ENCODE measurements at regions not wholly inside any gene's neighbourhood (a gene's known extent, or its start where the extent isn't known, plus 50 kb on each side); places are given as distances from the start of the nearest gene placed in this dataset.

- Histone ChIP-seq H3K4me1 (ENCODE audit: insufficient read depth, low read length) (no peaks in the 10 kb centered on the region), H3K9ac (ENCODE audit: low read depth, low read length) (no peak overlapping the region), H3K4me2 (ENCODE audit: insufficient read depth, low read length) (no peak overlapping the region), H3K79me2 (ENCODE audit: insufficient read depth, low read length) (no peaks in the 10 kb centered on the region), H3K36me3 (ENCODE audit: insufficient read depth, low read length) (no peaks in the 10 kb centered on the region), H2AFZ (ENCODE audit: low read depth, low read length) (no peak overlapping the region), H3K27ac (ENCODE audit: low read length) (no peak overlapping the region), H3K27me3 (ENCODE audit: insufficient read depth, low read length, poor library complexity) (no peaks in the 10 kb centered on the region), H3K4me3 (ENCODE audit: low read depth in 1 of 2, low read length in 2 of 2) (no peak overlapping the region), H4K20me1 (ENCODE audit: insufficient read depth, low read length) (no peaks in the 10 kb centered on the region), H3K9me3 (ENCODE audit: insufficient read depth, low read length, severe bottlenecking) (no peaks in the 10 kb centered on the region)
- TF ChIP-seq CTCF (IDR thresholded peaks at IDR 0.05; ENCODE audit: borderline replicate concordance, extremely low read depth, low read length, poor library complexity, severe bottlenecking) (no peak), EZH2 (IDR thresholded peaks at IDR 0.05; ENCODE audit: borderline replicate concordance, low read depth, low read length, severe bottlenecking) (no peak)
- DNase-seq (no peak), ATAC-seq (ENCODE audit: insufficient read depth, low read depth) (no peak)
These were observed 1882.8 kb upstream of the SEL1L start for GRCh38 chr14:83416476-83416875.

DNA sequence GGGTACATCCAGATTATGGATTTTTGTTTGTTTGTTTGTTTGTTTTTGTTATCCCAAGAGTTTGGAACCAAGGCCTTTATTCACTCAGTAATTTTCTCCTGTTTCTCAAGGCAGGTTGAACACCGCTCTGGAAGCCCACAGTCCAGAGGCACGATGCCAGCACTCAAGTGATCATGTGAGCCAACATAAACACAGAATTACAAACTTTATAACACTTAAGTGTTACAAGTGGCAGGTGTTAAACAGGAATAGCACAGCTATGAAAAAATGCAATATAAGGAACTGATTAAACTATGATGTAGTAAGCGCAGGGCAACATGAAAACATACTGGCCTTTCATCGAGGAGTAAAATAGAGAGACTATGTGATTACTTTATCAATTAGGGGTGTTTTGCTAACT, 1885.8 kb upstream of the SEL1L start:
- no peaks in the 10 kb centered on the region for H4K20me1 ChIP-seq (ENCODE audit: insufficient read depth, low read length)
- no peaks in the 10 kb centered on the region for H3K27me3 ChIP-seq (ENCODE audit: insufficient read depth, low read length, poor library complexity)
- H2AFZ ChIP-seq (ENCODE audit: low read depth, low read length): no peak overlapping the region
- H3K36me3 ChIP-seq (ENCODE audit: insufficient read depth, low read length): no peaks in the 10 kb centered on the region
- no peaks in the 10 kb centered on the region for H3K4me1 ChIP-seq (ENCODE audit: insufficient read depth, low read length)
- no peaks in the 10 kb centered on the region for H3K79me2 ChIP-seq (ENCODE audit: insufficient read depth, low read length)
- no peak overlapping the region for H3K27ac ChIP-seq (ENCODE audit: low read length)
- H3K9ac ChIP-seq (ENCODE audit: low read depth, low read length): no peak overlapping the region
- TF ChIP-seq CTCF (IDR thresholded peaks at IDR 0.05; ENCODE audit: borderline replicate concordance, extremely low read depth, low read length, poor library complexity, severe bottlenecking): no peak
- no peak for TF ChIP-seq EZH2 (IDR thresholded peaks at IDR 0.05; ENCODE audit: borderline replicate concordance, low read depth, low read length, severe bottlenecking)
- no peak overlapping the region for H3K4me2 ChIP-seq (ENCODE audit: insufficient read depth, low read length)
- no peak for ATAC-seq (ENCODE audit: insufficient read depth, low read depth)
- no peak for DNase-seq
- H3K9me3 ChIP-seq (ENCODE audit: insufficient read depth, low read length, severe bottlenecking): no peaks in the 10 kb centered on the region
- H3K4me3 ChIP-seq (ENCODE audit: low read depth in 1 of 2, low read length in 2 of 2): no peak overlapping the region

DNA sequence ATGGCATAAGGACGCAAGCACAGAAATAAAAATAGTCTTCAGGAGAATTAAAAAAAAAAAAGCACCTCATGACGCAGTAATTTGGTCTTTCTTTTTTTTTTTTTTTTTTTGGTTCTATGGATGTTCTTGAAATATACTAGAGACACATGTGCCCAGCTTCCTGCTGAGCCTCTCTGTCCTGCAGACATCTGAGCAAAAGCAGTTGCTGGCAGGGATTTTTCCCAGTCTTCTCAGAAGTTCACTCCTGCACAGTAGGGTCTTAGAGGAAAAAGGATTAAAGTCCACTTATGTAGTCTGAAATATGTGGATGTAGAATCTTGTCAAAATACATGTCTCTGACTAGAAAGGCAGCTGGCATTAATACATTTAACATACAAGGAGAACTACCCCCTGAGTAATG, 1888.1 kb upstream of the SEL1L start:
- H3K4me2 ChIP-seq (ENCODE audit: insufficient read depth, low read length): no peak overlapping the region
- ATAC-seq (ENCODE audit: insufficient read depth, low read depth): no peak
- no peaks in the 10 kb centered on the region for H3K79me2 ChIP-seq (ENCODE audit: insufficient read depth, low read length)
- H4K20me1 ChIP-seq (ENCODE audit: insufficient read depth, low read length): no peaks in the 10 kb centered on the region
- H3K4me1 ChIP-seq (ENCODE audit: insufficient read depth, low read length): no peaks in the 10 kb centered on the region
- TF ChIP-seq EZH2 (IDR thresholded peaks at IDR 0.05; ENCODE audit: borderline replicate concordance, low read depth, low read length, severe bottlenecking) (no peak), CTCF (IDR thresholded peaks at IDR 0.05; ENCODE audit: borderline replicate concordance, extremely low read depth, low read length, poor library complexity, severe bottlenecking) (no peak)
- no peaks in the 10 kb centered on the region for H3K36me3 ChIP-seq (ENCODE audit: insufficient read depth, low read length)
- H3K4me3 ChIP-seq (ENCODE audit: low read depth in 1 of 2, low read length in 2 of 2): no peak overlapping the region
- no peak overlapping the region for H3K27ac ChIP-seq (ENCODE audit: low read length)
- H3K27me3 ChIP-seq (ENCODE audit: insufficient read depth, low read length, poor library complexity): no peaks in the 10 kb centered on the region
- no peak overlapping the region for H2AFZ ChIP-seq (ENCODE audit: low read depth, low read length)
- no peak for DNase-seq
- H3K9me3 ChIP-seq (ENCODE audit: insufficient read depth, low read length, severe bottlenecking): no peaks in the 10 kb centered on the region
- H3K9ac ChIP-seq (ENCODE audit: low read depth, low read length): no peak overlapping the region

DNA sequence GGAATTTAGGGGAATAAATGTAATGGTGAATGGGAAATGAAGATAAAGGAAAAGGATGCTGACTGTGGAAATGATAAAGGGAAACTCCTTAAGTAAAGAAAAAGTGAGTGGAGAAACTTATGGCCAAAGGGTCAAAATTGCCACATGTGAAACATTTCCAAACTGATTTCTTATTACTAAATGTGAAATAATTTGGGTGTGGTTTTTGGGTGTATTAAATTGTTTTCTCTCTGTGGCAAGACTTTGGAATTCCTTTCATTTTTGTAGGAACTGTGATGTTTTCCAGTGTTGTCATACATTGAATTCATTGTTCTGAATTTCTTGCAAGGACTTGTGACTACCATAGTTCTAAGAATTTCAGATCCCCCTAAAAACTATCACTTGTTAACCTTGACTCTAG, 1891.5 kb upstream of the SEL1L start:
- H3K36me3 ChIP-seq (ENCODE audit: insufficient read depth, low read length): no peaks in the 10 kb centered on the region
- no peak for DNase-seq
- H3K9me3 ChIP-seq (ENCODE audit: insufficient read depth, low read length, severe bottlenecking): no peaks in the 10 kb centered on the region
- no peaks in the 10 kb centered on the region for H3K27me3 ChIP-seq (ENCODE audit: insufficient read depth, low read length, poor library complexity)
- no peak overlapping the region for H3K9ac ChIP-seq (ENCODE audit: low read depth, low read length)
- no peak overlapping the region for H2AFZ ChIP-seq (ENCODE audit: low read depth, low read length)
- no peaks in the 10 kb centered on the region for H3K4me1 ChIP-seq (ENCODE audit: insufficient read depth, low read length)
- TF ChIP-seq EZH2 (IDR thresholded peaks at IDR 0.05; ENCODE audit: borderline replicate concordance, low read depth, low read length, severe bottlenecking) (no peak), CTCF (IDR thresholded peaks at IDR 0.05; ENCODE audit: borderline replicate concordance, extremely low read depth, low read length, poor library complexity, severe bottlenecking) (no peak)
- H3K4me3 ChIP-seq (ENCODE audit: low read depth in 1 of 2, low read length in 2 of 2): no peak overlapping the region
- no peaks in the 10 kb centered on the region for H3K79me2 ChIP-seq (ENCODE audit: insufficient read depth, low read length)
- no peak overlapping the region for H3K27ac ChIP-seq (ENCODE audit: low read length)
- no peak overlapping the region for H3K4me2 ChIP-seq (ENCODE audit: insufficient read depth, low read length)
- no peaks in the 10 kb centered on the region for H4K20me1 ChIP-seq (ENCODE audit: insufficient read depth, low read length)
- ATAC-seq (ENCODE audit: insufficient read depth, low read depth): no peak

All from DND-41 (cell line).